ENCODE measurements at regions not wholly inside any gene's neighbourhood (a gene's known extent, or its start where the extent isn't known, plus 50 kb on each side); places are given as distances from the start of the nearest gene placed in this dataset.

GRCh38 chr6:88494401-88495140 lies 328.4 kb upstream of the CNR1 start:
- 90 to 100% (median 92%) methylated on average over 3 of the region's 3 CpGs for WGBS, 4 donors

DNA sequence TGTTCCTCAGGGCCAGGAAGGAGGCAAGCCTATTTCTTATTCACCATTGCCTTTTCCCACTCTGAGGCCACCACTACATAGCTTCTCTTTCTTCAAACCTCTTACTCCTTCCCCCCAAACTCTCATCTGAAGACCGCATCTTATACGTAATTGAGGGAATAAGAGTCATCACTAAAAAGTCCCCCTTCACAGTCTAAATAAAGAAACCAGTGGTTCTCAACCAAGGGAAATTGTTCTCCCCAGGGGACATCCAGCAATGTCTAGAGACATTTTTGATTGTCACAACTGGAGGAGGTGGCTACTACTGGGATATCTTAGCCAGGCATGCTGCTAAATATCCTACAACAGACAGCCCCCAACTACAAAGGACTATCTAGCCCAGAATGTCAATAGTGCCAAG lies 327.6 kb upstream of the CNR1 start:
- intact Hi-C loops (cut with DNase I), result loop anchor here (5.0 kb wide), 1 partner anchor 561 kb away; no protein-coding TSS in a partner anchor

More at GRCh38 chr6:88494401-88495140, 328.4 kb upstream of the CNR1 start:
- H3K27me3 ChIP-seq, result no peaks in the 10 kb centered on the region
- H3K4me1 ChIP-seq (replicated peaks in 1 of 2), result no peaks in the 10 kb centered on the region
- intact Hi-C loops (cut with DNase I), result loop anchor here (5.0 kb wide), 1 partner anchor 562 kb away; no protein-coding TSS in a partner anchor
- H3K27ac ChIP-seq, result no peak overlapping the region
- H3K36me3 ChIP-seq (replicated peaks in 1 of 2), result no peaks in the 10 kb centered on the region
- H3K9me3 ChIP-seq (replicated peaks in 1 of 3), result no peaks in the 10 kb centered on the region
- DNase-seq, result no peak
- H3K4me3 ChIP-seq, result no peak overlapping the region
- TF ChIP-seq POLR2A (IDR thresholded peaks at IDR 0.05), result no peak

DNA sequence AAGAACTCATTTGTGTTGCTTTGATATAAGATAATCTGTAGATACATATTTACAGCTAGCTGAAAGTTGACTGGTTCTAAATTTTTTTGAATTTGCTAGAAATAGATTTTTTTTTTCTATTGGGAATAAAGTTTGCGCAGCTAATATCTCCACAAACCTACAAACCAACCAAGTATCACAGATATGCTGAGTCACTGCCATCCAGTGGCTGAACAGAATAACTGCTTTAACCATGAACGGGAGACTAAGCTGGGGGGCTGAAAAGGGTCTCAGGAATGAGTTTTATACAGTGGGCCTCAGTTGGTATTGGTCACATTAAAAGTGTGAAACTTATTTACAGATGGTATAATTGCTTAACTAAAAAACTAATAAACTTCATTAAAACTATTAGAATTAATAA lies 326.7 kb upstream of the CNR1 start:
- H3K4me1 ChIP-seq (replicated peaks in 1 of 2), result no peaks in the 10 kb centered on the region
- TF ChIP-seq, protein P1, sequence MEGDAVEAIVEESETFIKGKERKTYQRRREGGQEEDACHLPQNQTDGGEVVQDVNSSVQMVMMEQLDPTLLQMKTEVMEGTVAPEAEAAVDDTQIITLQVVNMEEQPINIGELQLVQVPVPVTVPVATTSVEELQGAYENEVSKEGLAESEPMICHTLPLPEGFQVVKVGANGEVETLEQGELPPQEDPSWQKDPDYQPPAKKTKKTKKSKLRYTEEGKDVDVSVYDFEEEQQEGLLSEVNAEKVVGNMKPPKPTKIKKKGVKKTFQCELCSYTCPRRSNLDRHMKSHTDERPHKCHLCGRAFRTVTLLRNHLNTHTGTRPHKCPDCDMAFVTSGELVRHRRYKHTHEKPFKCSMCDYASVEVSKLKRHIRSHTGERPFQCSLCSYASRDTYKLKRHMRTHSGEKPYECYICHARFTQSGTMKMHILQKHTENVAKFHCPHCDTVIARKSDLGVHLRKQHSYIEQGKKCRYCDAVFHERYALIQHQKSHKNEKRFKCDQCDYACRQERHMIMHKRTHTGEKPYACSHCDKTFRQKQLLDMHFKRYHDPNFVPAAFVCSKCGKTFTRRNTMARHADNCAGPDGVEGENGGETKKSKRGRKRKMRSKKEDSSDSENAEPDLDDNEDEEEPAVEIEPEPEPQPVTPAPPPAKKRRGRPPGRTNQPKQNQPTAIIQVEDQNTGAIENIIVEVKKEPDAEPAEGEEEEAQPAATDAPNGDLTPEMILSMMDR (IDR thresholded peaks at IDR 0.05), result peak; percentile 36 to 78 (median 62)
- TF ChIP-seq POLR2A (IDR thresholded peaks at IDR 0.05), result no peak
- H3K27ac ChIP-seq, result no peak overlapping the region
- intact Hi-C loops (cut with DNase I), result loop anchor here (5.0 kb wide), 1 partner anchor 561 kb away; no protein-coding TSS in a partner anchor
- DNase-seq, result peak in 4 of 7 donors; percentile 17 to 40 (median 24)
- 43 to 63% (median 54%) methylated on average over 2 of the region's 2 CpGs for WGBS, 4 donors
- H3K27me3 ChIP-seq, result no peaks in the 10 kb centered on the region
- H3K4me3 ChIP-seq, result no peak overlapping the region
- H3K36me3 ChIP-seq (replicated peaks in 1 of 2), result no peaks in the 10 kb centered on the region
- H3K9me3 ChIP-seq (replicated peaks in 1 of 3), result no peaks in the 10 kb centered on the region

More for the DNA sequence above, 327.6 kb upstream of the CNR1 start:
- no peak for TF ChIP-seq POLR2A (IDR thresholded peaks at IDR 0.05)
- TF ChIP-seq, protein P1 (IDR thresholded peaks at IDR 0.05), result no peak
- 76 to 95% (median 91%) methylated on average over 2 of the region's 2 CpGs for WGBS, 4 donors
- Histone ChIP-seq H3K36me3 (replicated peaks in 1 of 2) (no peaks in the 10 kb centered on the region), H3K9me3 (replicated peaks in 1 of 3) (no peaks in the 10 kb centered on the region), H3K27me3 (no peaks in the 10 kb centered on the region), H3K27ac (no peak overlapping the region), H3K4me1 (replicated peaks in 1 of 2) (no peaks in the 10 kb centered on the region), H3K4me3 (no peak overlapping the region)
- DNase-seq, result no peak

- no peaks in the 10 kb centered on the region for H3K4me1 ChIP-seq (replicated peaks in 1 of 2)
- WGBS, 4 donors, result 35 to 55% (median 47%) methylated on average over 2 of the region's 2 CpGs
- DNase-seq, result no peak
These were observed 326.1 kb upstream of the CNR1 start for GRCh38 chr6:88492241-88492640.

More at GRCh38 chr6:88492241-88492640, 326.1 kb upstream of the CNR1 start:
- H3K36me3 ChIP-seq (replicated peaks in 1 of 2), result no peaks in the 10 kb centered on the region
- TF ChIP-seq POLR2A (IDR thresholded peaks at IDR 0.05), result no peak
- TF ChIP-seq, protein P1 (IDR thresholded peaks at IDR 0.05), result no peak
- no peaks in the 10 kb centered on the region for H3K27me3 ChIP-seq
- H3K27ac ChIP-seq, result no peak overlapping the region
- no peak overlapping the region for H3K4me3 ChIP-seq
- H3K9me3 ChIP-seq (replicated peaks in 1 of 3), result no peaks in the 10 kb centered on the region
- intact Hi-C loops (cut with DNase I), result loop anchor here (5.0 kb wide), 1 partner anchor 560 kb away; no protein-coding TSS in a partner anchor
